Cardiac fibroblast (primary cell): ENCODE measurements at regions not wholly inside any gene's neighbourhood (a gene's known extent, or its start where the extent isn't known, plus 50 kb on each side); places are given as distances from the start of the nearest gene placed in this dataset.

ENCODE experiments used
- DNase-seq, 2 donors: peaks; one replicate each; pipeline versions ENCODE4 v3.0.0 to v3.0.0-alpha.2; 2010; ENCODE audit warnings: low read depth in 2 of 2
- H3K4me3 ChIP-seq, 2 donors: replicated peaks in 1 of 2; 1 replicate in 1 of 2; 2 replicates in 1 of 2; pipeline ENCODE4 v1.5.1; 2011; ENCODE audit warnings: low read depth in 2 of 2, low read length in 2 of 2, mild to moderate bottlenecking in 2 of 2, moderate library complexity in 1 of 2
- TF ChIP-seq, protein P1 (sequence below): IDR thresholded peaks from one replicate; pipeline ENCODE4 v1.5.1; 2011; ENCODE audit warnings: low read depth, mild to moderate bottlenecking, low read length, inconsistent platforms

DNA sequence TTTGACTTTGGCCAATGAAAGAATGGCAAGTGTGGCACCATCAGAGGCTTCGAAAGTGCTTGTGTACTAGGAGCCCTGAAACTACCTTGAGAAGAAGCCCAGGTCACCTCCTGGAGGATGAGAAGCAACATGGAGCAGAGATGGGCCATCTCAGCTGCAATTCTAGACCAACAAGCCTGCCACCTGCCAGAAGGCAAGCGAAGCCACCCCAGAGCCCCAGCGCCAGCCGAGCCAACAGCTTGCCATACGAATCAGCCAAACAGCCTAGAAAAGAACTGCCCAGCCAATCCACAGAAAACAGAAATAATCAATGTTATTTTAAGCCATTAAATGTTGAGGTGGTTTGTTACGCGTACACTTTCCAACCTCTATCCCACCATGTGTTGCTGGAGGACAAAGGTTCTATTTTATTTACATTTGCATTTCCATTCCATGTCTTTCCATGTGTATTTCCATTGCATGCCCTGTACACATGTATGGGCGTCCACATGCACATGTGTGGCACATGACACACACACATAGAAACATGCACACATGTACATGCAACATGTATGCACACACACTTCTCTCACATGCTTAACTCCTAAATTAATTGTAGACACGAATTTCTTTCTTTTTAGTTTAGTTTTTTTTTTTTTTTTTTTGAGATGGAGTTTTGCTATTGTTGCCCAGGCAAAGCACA is 144.3 kb upstream of the TNRC6C start:
- TF ChIP-seq, protein P1, sequence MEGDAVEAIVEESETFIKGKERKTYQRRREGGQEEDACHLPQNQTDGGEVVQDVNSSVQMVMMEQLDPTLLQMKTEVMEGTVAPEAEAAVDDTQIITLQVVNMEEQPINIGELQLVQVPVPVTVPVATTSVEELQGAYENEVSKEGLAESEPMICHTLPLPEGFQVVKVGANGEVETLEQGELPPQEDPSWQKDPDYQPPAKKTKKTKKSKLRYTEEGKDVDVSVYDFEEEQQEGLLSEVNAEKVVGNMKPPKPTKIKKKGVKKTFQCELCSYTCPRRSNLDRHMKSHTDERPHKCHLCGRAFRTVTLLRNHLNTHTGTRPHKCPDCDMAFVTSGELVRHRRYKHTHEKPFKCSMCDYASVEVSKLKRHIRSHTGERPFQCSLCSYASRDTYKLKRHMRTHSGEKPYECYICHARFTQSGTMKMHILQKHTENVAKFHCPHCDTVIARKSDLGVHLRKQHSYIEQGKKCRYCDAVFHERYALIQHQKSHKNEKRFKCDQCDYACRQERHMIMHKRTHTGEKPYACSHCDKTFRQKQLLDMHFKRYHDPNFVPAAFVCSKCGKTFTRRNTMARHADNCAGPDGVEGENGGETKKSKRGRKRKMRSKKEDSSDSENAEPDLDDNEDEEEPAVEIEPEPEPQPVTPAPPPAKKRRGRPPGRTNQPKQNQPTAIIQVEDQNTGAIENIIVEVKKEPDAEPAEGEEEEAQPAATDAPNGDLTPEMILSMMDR = no peak
- no peak for DNase-seq
- no peak overlapping the region for H3K4me3 ChIP-seq

DNA sequence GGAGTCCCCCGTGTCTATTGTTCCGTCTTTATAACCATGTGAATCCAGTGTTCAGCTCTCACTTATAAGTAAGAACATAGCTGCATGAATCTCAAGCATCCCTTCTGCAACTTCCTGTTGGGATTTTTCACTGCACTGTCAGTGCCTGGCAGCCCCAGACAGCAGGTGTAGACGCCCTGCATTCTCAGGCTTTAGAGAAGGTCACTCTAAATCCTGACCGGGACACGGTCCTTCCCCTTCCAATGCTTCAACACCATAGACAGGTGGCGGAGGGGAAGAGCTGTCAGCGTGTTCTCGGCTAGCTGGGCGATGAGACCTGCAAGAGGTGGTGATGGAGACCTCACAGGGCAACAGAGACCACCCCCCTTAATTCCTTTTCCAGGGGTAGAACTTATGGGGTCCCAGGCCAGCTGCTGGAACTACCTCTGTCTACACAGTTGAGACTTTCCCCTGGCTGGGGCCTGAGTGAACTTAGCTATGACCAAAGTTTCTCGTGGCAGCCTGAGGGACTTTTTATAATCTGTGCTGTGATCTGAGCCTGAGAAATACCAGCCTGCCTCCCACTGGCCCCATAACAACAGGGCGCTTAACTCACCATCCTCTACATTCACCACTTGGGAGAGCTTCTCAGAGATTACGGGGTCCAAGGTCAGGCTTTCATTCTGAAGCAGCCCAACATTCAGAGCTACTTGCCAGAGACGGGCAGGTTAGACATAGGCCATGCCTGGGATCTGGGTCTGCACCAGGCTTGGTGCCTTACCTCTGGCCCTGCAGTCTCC is 143.2 kb upstream of the TNRC6C start:
- DNase-seq = no peak
- H3K4me3 ChIP-seq = no peak overlapping the region
- TF ChIP-seq, protein P1 = no peak

DNA sequence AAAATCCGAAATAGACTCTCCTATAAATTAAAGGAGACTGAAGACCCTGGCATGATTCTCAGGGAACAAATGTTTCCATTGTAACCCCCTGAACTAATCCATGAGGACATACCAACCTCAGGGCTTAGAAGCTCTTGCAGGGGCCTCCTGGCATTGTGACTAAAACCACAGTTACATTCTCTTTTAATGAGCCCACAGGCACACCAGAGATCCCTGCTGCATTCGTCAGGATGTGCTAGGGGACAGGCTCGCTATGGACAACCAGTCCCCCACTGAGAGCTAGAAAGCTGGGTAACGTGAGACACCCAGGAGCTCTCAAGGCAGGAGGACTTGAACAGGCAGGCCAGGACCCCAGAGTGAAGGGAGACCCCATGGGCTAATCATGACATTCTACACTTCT is 140.6 kb upstream of the TNRC6C start:
- TF ChIP-seq, protein P1 = no peak
- no peak for DNase-seq
- H3K4me3 ChIP-seq = no peak overlapping the region

DNA sequence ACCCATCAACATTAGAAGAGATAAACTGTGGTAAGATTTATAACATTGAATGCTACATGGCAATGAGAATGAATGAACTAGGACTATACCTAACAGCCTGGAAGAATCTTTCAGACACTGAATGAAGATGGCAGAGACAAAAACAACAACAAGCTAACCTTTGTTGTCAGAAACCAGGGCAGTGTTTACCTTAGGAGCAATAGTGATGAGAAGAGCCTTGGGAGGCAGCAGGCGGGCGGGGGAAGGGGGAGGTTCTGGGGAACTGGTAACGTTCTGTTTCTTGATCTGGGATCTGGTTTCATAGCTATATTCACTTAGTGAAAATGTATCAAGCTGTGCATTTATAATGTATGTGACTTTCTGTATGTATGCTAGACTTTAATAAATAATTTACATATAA is 139.0 kb upstream of the TNRC6C start:
- no peak overlapping the region for H3K4me3 ChIP-seq
- TF ChIP-seq, protein P1 = no peak
- DNase-seq = no peak

DNA sequence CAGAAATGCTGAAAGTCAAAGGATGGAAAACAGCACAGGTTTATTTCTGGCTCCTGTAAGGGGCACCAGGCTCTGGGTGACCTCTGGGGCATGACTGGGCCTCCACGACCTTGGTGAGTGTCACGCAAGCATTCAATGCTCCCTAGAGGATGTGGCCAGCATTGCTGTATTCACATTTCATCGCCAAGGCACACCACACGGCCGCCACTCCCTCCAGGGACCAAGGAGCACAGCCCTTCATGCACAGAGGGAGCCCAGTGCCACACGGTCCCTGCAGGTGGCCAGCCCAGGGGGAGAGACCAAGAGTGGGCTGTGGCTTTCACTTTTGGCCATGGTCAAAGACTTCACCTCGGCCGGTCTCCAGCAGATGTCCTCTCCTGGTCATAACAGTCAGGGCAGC is 137.4 kb upstream of the TNRC6C start:
- no peak for DNase-seq
- H3K4me3 ChIP-seq = no peak overlapping the region
- TF ChIP-seq, protein P1 = no peak

DNA sequence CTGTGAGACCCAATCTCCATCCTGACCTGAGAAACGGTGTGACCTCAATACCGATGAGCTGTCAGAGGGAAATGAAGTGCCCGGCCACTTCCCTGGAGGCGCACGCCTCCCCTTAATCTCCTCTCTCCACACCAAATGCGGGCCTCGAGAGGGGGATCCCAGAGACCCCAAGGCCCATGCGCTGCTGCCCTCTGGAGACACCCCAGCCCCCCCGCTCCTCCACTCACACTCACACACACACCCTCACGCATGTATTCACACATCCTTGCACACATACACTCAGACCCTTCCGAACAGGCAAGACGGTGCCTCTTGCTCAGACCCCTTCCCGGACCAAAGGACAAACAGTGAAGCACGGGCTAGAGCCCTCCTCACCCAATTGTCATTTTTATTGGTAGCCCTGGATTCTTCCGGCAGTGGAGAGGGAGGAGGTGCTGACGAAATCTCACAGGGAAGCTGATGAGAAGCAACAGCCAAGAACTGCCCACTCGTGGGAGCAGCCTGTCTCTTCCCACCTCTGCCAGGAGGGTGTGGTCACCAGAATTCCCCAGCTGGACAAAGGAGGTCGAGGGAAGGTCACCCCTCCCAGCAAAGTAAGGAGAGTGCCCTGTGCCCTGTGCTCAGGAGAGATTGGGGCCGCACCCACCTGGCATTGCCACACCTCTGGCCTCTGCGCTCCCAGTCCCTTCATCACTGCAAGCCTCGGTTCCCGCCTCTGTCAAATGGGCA is 136.0 kb upstream of the TNRC6C start:
- peak in 1 of 2 donors; percentile 57 for DNase-seq
- TF ChIP-seq, protein P1 = no peak

More for the DNA sequence above, 136.0 kb upstream of the TNRC6C start:
- H3K4me3 ChIP-seq = no peak overlapping the region
